Ovary (tissue), 3 donors: ENCODE measurements at regions not wholly inside any gene's neighbourhood (a gene's known extent, or its start where the extent isn't known, plus 50 kb on each side); places are given as distances from the start of the nearest gene placed in this dataset.

Experiments
- EP300 ChIP-seq: sonication (generic); formaldehyde crosslinking; IDR thresholded peaks from one replicate; pipeline ENCODE4 v1.6.1; 2017; ENCODE audit warnings: antibody characterized with exemption
- POLR2A ChIP-seq: fragments of 450-650 bp; IDR thresholded peaks from one replicate; pipeline ENCODE4 v1.6.1; 2017; ENCODE audit warnings: antibody characterized with exemption, mild to moderate bottlenecking, moderate library complexity
- TF ChIP-seq, protein P1 (sequence below), 3 donors: fragments of 450-650 bp in 2 of 3; fragments of 200-600 bp in 1 of 3; IDR thresholded peaks; one replicate each; pipeline versions ENCODE4 v1.5.1 to v1.8.0; 2016 to 2022; ENCODE audit warnings: antibody characterized with exemption in 3 of 3, mild to moderate bottlenecking in 1 of 3
- donor health status: DM: no; HTN: no; CAD: no.

DNA sequence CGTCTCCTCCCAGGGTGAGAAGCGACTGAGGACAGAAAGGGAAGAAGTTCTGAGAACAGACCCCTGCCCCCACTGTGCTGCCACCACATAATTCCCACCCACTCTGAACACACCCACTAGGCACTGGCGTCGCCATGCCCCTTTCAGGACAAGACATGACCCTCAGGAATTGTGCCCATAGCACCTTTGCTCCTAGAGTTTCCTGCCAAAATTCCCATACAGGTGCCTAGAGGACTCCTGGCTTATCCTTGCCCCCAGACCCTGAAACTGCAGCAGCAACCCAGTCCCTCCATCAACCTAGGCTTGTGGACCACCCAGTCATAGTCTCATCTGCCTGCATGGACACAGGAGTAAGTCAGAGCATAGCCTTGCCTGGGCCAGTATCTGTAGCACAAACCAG lies 157.7 kb upstream of the ZNF267 start:
- TF ChIP-seq, protein P1, sequence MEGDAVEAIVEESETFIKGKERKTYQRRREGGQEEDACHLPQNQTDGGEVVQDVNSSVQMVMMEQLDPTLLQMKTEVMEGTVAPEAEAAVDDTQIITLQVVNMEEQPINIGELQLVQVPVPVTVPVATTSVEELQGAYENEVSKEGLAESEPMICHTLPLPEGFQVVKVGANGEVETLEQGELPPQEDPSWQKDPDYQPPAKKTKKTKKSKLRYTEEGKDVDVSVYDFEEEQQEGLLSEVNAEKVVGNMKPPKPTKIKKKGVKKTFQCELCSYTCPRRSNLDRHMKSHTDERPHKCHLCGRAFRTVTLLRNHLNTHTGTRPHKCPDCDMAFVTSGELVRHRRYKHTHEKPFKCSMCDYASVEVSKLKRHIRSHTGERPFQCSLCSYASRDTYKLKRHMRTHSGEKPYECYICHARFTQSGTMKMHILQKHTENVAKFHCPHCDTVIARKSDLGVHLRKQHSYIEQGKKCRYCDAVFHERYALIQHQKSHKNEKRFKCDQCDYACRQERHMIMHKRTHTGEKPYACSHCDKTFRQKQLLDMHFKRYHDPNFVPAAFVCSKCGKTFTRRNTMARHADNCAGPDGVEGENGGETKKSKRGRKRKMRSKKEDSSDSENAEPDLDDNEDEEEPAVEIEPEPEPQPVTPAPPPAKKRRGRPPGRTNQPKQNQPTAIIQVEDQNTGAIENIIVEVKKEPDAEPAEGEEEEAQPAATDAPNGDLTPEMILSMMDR (IDR thresholded peaks at IDR 0.05), result no peak
- TF ChIP-seq POLR2A, result no peak
- no peak for TF ChIP-seq EP300
